A673 (cell line): ENCODE measurements at regions not wholly inside any gene's neighbourhood (a gene's known extent, or its start where the extent isn't known, plus 50 kb on each side); places are given as distances from the start of the nearest gene placed in this dataset.
A peak's percentile ranks its signal among the peaks of the same experiment; 100 is the strongest.

Experiments
- EZH2 ChIP-seq: fragments of 200-600 bp; sonication (generic); IDR thresholded peaks from 2 replicates; pipeline ENCODE4 v1.6.1; 2017; ENCODE audit warnings: borderline replicate concordance, low read depth, mild to moderate bottlenecking, mixed read lengths, antibody characterized with exemption, low read length; ENCODE audit not compliant: poor library complexity, severe bottlenecking
- TF ChIP-seq, protein P1 (sequence below): fragments of 300-800, 200-600 bp; sonication (generic); conservative IDR thresholded peaks from 2 replicates; pipeline ENCODE4 v1.5.1; 2017; ENCODE audit warnings: low read depth, mild to moderate bottlenecking, antibody characterized with exemption, low read length, moderate library complexity, mixed read lengths

DNA sequence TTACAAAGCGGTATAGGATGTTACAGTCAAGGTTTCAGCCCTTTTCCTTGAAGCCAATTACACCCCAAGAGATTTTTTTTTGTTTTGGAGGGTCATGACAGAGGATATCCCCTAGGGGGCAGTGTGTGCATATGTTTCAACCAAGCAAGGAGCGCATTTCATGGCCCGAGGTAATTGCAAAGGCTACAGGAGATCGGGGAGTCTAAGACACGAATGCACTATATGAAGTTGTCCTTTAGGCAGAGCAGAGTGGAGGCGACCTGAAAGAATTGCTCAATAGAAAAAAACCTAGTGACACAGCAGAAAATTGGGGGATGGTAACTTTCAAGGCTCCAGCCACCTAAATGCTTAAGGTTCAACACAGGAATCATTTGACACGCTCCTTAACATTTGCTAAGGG, 219.8 kb upstream of the PARD3B start:
- TF ChIP-seq, protein P1, sequence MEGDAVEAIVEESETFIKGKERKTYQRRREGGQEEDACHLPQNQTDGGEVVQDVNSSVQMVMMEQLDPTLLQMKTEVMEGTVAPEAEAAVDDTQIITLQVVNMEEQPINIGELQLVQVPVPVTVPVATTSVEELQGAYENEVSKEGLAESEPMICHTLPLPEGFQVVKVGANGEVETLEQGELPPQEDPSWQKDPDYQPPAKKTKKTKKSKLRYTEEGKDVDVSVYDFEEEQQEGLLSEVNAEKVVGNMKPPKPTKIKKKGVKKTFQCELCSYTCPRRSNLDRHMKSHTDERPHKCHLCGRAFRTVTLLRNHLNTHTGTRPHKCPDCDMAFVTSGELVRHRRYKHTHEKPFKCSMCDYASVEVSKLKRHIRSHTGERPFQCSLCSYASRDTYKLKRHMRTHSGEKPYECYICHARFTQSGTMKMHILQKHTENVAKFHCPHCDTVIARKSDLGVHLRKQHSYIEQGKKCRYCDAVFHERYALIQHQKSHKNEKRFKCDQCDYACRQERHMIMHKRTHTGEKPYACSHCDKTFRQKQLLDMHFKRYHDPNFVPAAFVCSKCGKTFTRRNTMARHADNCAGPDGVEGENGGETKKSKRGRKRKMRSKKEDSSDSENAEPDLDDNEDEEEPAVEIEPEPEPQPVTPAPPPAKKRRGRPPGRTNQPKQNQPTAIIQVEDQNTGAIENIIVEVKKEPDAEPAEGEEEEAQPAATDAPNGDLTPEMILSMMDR = peak; percentile 86
- no peak for TF ChIP-seq EZH2
